Dendritic cell treated with granulocyte-macrophage colony-stimulating factor and Interleukin-4, amounts not matched to agents 40 ng/mL and 50 ng/mL, for 4 days (primary cell): ENCODE measurements at regions not wholly inside any gene's neighbourhood (a gene's known extent, or its start where the extent isn't known, plus 50 kb on each side); places are given as distances from the start of the nearest gene placed in this dataset.
"Not testable (repeated sequence)": the region's sequence is repeated elsewhere in the genome, so short reads cannot be mapped to it uniquely, and the experiment has no call there.

Source experiments
- H3K27ac Mint-ChIP-seq: one replicate; pipeline ENCODE4 v1.8.0; 2022; ENCODE audit warnings: mild to moderate bottlenecking, mixed read lengths
- H3K27me3 Mint-ChIP-seq: one replicate; pipeline ENCODE4 v1.8.0; 2022; ENCODE audit warnings: mild to moderate bottlenecking, mixed read lengths
- H3K36me3 Mint-ChIP-seq: one replicate; pipeline ENCODE4 v1.8.0; 2022; ENCODE audit warnings: low read depth, mixed read lengths
- H3K4me1 Mint-ChIP-seq: one replicate; pipeline ENCODE4 v1.8.0; 2022; ENCODE audit warnings: low read depth, mixed read lengths
- H3K4me3 Mint-ChIP-seq: one replicate; pipeline ENCODE4 v1.8.0; 2022; ENCODE audit warnings: mild to moderate bottlenecking, moderate library complexity, mixed read lengths
- H3K9me3 Mint-ChIP-seq: one replicate; pipeline ENCODE4 v1.8.0; 2022; ENCODE audit warnings: mixed read lengths
- intact Hi-C: fragments of 100-400 bp; cut with micrococcal nuclease; formaldehyde crosslinking; loops from one replicate; pipeline ENCODE4 v1.15.0; 2022

GRCh38 chr6:167237438-167238145 is 53.5 kb upstream of the UNC93A start:
- Mint-ChIP-seq H3K4me1 (no peaks in the 10 kb centered on the region), H3K36me3 (no peaks in the 10 kb centered on the region), H3K27ac (no peak overlapping the region), H3K27me3 (peaks cover 16% of the 10 kb centered on the region), H3K9me3 (no peaks in the 10 kb centered on the region), H3K4me3 (no peak overlapping the region)
- intact Hi-C loops, result no loop called here

GRCh38 chr6:167238146-167238693 is 52.9 kb upstream of the UNC93A start:
- Mint-ChIP-seq H3K27me3 (peaks cover 13% of the 10 kb centered on the region), H3K36me3 (no peaks in the 10 kb centered on the region), H3K4me1 (no peaks in the 10 kb centered on the region), H3K27ac (no peak overlapping the region), H3K4me3 (no peak overlapping the region), H3K9me3 (no peaks in the 10 kb centered on the region)
- intact Hi-C loops, result no loop called here

GRCh38 chr6:167238694-167239467 is 52.2 kb upstream of the UNC93A start:
- intact Hi-C loops, result no loop called here
- H3K27ac Mint-ChIP-seq, result no peak overlapping the region

GRCh38 chr6:167239470-167239869 is 51.6 kb upstream of the UNC93A start:
- H3K36me3 Mint-ChIP-seq, H3K4me3 Mint-ChIP-seq, H3K4me1 Mint-ChIP-seq, intact Hi-C loops, H3K9me3 Mint-ChIP-seq, H3K27ac Mint-ChIP-seq, H3K27me3 Mint-ChIP-seq: not testable (repeated sequence)

More at GRCh38 chr6:167238694-167239467, 52.2 kb upstream of the UNC93A start:
- Mint-ChIP-seq H3K9me3 (no peaks in the 10 kb centered on the region), H3K4me1 (no peaks in the 10 kb centered on the region), H3K4me3 (no peak overlapping the region), H3K36me3 (no peaks in the 10 kb centered on the region), H3K27me3 (peaks cover 7% of the 10 kb centered on the region)

- no peaks in the 10 kb centered on the region for H3K36me3 Mint-ChIP-seq
- H3K4me1 Mint-ChIP-seq, result no peaks in the 10 kb centered on the region
- no peaks in the 10 kb centered on the region for H3K9me3 Mint-ChIP-seq
- no peak overlapping the region for H3K27ac Mint-ChIP-seq
- peaks cover 3% of the 10 kb centered on the region for H3K27me3 Mint-ChIP-seq
- intact Hi-C loops, result no loop called here
- no peak overlapping the region for H3K4me3 Mint-ChIP-seq
Observed at GRCh38 chr6:167240034-167240541, 51.0 kb upstream of the UNC93A start.
